ENCODE measurements at regions not wholly inside any gene's neighbourhood (a gene's known extent, or its start where the extent isn't known, plus 50 kb on each side); places are given as distances from the start of the nearest gene placed in this dataset.

GRCh38 chr20:22921595-22922421 is 113.3 kb upstream of the SSTR4 start:
- TF ChIP-seq EZH2phosphoT487 (conservative IDR thresholded peaks at IDR 0.05; ENCODE audit: low read length), result no peak
- TF ChIP-seq, protein P1, sequence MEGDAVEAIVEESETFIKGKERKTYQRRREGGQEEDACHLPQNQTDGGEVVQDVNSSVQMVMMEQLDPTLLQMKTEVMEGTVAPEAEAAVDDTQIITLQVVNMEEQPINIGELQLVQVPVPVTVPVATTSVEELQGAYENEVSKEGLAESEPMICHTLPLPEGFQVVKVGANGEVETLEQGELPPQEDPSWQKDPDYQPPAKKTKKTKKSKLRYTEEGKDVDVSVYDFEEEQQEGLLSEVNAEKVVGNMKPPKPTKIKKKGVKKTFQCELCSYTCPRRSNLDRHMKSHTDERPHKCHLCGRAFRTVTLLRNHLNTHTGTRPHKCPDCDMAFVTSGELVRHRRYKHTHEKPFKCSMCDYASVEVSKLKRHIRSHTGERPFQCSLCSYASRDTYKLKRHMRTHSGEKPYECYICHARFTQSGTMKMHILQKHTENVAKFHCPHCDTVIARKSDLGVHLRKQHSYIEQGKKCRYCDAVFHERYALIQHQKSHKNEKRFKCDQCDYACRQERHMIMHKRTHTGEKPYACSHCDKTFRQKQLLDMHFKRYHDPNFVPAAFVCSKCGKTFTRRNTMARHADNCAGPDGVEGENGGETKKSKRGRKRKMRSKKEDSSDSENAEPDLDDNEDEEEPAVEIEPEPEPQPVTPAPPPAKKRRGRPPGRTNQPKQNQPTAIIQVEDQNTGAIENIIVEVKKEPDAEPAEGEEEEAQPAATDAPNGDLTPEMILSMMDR (IDR thresholded peaks at IDR 0.05; ENCODE audit: insufficient read depth, low read length, poor library complexity, severe bottlenecking), result no peak

Measured in SU-DHL-6 (cell line).